ENCODE measurements at regions not wholly inside any gene's neighbourhood (a gene's known extent, or its start where the extent isn't known, plus 50 kb on each side); places are given as distances from the start of the nearest gene placed in this dataset.

DNA sequence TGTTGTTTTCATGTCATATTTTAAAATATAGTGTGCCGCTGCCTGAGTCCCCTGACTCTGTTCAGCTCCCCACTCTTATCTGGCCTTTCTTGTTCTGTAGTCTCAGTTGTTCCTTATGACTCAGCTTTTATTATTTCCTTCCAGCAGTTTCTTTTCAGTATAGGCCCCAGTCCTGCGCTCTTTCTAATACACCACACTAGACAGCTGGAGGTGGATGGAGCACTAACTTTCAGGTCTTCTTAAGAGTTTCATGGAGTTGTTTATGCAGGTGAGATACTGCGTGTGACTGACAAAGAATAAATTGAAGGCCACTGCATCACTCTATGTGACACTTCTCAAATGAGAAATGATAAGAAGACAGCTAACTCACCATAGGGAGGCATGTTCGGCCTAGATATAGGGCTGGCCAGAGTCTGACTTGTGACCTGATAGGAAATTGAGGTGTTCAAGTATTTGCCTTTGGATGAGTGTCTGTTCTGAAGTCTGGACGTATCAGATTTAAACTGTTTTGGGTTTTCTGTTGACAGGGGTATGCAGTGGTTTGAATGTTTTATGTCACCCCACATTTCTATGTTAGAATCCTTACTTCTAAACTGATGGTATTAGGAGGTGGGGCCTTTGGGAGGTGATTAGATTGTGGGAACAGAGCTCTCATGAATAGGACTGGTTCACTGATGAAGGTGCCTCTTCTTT is 60.8 kb upstream of the CLMN start:
- no peak for DNase-seq

DNA sequence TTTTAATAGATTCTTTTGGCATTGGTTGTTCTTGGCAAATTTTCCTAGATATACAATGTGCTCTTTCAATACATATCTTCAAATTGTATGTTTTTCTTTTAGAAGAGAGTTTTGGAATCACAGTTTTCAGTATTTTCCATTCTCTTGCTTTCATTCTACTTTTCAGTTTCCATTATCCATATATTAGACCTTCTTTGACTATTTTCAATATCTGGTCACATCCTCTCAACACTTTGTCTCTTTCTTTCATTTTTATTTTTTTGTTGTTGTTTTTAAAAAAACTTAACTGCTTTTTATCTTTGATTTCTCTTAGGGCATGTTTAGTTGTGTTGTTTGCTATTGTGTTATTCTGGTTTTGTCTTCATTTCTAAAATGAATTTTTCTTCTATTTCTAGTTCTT is 59.9 kb upstream of the CLMN start:
- no peak for DNase-seq

GRCh38 chr14:95375539-95376109 is 55.9 kb upstream of the CLMN start:
- no peak for DNase-seq

GRCh38 chr14:95374239-95374997 is 54.7 kb upstream of the CLMN start:
- no peak for DNase-seq

GRCh38 chr14:95370076-95370475 is 50.4 kb upstream of the CLMN start:
- DNase-seq, result no peak
